22Rv1 (cell line): ENCODE measurements at regions not wholly inside any gene's neighbourhood (a gene's known extent, or its start where the extent isn't known, plus 50 kb on each side); places are given as distances from the start of the nearest gene placed in this dataset.

Source experiments
- CTCF ChIP-seq: fragments of 450-650 bp; IDR thresholded peaks from 2 replicates; pipeline ENCODE4 v1.5.1; 2017; ENCODE audit warnings: mild to moderate bottlenecking
- ZFX ChIP-seq: fragments of 450-650 bp; IDR thresholded peaks from 2 replicates; pipeline ENCODE4 v1.6.1; 2017; ENCODE audit warnings: antibody characterized with exemption, borderline replicate concordance

GRCh38 chr12:17470460-17470859 lies 619.5 kb downstream of the RERGL start:
- TF ChIP-seq CTCF (no peak), ZFX (no peak)
